SHP77 treated with DMSO at 0.1 percent for 48 hours (cell line): ENCODE measurements at regions not wholly inside any gene's neighbourhood (a gene's known extent, or its start where the extent isn't known, plus 50 kb on each side); places are given as distances from the start of the nearest gene placed in this dataset.
"Not testable (repeated sequence)": the region's sequence is repeated elsewhere in the genome, so short reads cannot be mapped to it uniquely, and the experiment has no call there.

ENCODE experiments used
- DNase-seq: peaks from one replicate; lab custom pipeline; 2025; lab: John Stamatoyannopoulos, UW

DNA sequence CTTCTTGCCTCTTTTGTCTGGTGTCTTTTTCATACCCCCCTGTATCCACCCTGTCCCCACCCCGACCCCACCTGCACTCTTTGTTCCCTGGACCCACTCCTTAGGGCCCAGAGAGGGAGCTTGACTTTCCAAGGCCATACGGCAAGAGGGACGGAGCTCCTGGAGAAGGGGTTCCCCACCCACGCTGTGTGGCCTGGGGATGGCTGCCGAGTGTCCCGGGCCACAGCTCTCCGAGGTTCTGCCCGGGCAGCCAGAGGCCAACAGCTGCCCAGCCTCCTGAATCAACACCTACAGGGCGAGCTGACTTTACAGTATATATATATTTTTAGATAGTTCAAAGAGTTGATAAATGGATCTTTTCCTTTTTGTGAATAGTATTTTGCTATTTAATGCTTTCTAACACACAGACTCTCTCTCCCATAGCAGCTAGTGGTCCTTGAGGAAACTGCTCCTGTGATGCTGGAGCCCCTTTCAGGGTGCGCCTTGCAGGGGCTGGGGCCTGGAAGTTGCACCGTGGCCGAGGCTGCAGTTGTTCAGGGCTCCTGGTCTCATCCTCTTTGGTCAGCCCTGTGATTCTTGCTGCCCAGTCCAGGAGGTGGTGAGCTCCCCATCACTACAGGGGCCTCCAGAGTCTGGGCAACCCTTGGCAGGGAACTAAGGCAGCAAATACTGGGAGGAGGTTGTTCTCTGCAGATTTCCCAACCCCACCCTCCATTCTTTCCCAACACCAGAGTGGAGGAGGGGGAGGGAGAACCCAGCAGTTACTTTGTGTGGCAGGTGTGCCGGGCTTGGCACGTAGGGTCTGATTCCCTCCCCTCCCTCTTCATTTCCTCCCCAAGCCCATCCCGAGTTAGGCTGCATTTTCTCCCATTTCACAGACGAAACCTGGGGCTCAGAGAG is 321.6 kb downstream of the PTPRU start:
- no peak for DNase-seq

DNA sequence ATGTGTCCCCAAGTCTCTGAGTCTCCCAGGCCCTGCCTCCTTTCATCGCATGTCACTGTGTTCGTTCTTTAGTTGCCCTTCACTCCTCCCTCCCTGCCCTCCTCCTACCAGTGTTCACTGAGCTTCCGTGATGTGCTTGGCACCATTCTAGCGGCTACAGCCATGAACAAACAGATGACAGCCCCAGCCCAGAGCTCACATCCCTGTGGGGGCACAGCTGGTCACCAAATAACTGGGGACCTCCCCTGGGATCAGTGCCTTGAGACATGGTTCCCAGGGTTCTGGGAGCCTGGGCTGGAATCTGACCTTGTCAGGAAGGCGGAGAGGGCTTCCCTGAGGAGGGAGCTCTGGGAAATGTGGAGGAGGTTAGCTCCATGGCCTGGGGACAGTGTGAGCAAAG is 320.7 kb downstream of the PTPRU start:
- DNase-seq = no peak

DNA sequence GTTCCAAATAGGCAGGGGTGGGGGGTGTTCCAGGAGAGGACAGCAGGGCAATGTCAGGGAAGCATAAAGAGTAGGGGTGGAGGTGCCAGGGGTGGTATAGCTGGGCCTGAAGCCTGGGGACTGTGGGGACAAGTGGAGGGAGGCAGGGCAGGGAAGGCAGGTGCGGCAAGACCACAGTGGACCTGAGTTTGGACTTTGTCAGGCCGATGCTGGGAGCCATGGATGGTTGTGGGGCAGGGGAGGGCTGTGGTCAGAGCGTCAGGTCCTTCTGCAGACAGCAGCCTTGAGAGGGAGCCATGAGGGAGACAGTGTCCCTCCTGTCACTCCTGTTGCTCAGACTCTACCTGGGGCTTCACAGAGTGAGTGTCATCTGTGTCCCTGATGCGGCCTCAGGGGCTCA is 320.3 kb downstream of the PTPRU start:
- DNase-seq = no peak

DNA sequence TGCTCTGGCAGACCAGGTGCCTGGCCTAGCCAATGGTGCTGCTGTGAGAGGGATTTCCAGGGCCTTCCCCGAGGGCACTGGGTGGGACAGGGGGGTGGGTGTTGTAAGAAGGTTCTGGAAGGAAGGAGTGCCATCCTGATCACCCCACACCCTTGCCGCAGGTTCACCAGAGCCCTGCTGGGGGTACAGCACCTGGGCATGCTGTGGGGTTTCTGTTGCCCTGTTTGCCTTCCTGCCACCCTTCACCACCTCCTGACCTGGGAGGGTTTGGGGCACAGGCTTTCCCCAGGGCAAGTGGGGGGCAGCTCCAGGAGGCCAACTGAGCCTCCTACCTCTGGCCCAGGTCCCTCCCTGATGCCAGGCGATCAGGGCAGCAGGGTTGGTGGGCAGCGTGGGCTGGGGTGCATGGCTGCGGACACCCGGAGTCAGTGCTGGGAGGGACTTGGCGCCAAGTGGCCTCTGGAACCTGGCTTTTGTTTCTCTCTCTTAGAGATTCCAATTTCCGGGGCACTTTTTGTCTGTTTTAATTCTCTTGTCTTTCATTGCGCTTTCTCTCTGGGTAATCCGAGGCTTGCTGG is 318.8 kb downstream of the PTPRU start:
- DNase-seq = no peak

DNA sequence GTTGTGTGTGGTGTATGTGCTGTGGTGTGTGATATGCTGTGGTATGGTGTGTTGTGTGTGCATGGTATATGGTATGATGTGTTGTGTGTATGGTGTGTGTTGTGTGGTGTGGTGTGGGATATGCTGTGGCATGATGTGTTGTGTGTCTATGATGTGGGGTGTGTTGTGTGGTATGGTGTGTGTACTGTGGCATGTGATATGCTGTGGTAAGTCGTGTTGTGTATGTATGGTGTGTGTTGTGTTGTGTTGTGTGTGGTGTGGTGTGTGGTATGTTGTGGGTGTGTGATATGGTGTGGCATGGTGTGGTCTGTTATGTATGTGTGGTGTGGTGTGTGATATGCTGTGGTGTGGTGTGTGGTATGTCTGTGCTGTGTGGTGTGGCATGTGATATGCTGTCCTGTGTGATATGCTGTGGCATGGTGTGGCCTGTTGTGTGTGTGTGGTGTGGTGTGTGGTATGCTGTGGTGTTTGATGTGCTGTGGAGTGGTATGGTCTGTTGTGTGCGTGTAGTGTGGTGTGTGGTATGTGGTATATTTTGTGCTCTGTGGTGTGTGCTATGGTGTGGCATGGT is 318.0 kb downstream of the PTPRU start:
- DNase-seq = no peak

DNA sequence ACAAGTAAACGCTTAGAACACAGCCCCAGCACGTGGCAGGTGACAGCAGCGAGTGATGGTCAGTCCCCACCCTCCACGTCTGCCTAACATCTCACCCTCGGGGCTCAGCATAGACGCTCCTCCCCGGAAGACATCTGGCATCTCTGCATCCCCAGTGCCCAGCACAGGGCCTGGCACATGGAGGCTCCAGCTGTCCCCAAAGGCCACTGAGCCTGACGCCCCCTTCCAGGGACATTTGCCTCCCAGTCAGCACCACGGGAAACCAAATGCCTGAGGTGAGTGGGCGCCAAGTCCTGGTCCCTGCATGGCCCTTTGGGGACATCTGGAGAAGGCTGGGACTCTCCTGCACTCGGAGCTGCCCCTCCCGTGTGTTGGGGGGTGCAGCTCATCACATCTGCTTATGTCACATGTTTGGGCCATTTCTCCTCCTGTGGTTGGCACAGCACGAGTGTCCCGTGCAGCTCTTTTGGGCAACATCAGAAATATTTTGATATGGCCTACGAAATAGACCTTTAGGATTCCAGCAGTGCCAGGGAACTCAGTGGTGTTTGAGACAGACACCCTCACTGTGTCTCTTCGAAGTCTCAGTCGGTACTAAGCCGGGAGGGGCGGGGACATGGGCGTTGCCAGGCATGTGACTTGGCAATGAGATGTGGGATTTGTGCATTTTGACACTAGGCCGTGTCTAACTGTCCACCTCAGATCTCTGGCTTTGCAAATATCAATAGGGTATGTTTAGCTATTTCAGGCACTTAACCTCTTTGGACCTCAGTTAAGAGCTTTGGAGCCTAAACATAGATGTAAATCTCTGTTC is 315.0 kb downstream of the PTPRU start:
- no peak for DNase-seq

DNA sequence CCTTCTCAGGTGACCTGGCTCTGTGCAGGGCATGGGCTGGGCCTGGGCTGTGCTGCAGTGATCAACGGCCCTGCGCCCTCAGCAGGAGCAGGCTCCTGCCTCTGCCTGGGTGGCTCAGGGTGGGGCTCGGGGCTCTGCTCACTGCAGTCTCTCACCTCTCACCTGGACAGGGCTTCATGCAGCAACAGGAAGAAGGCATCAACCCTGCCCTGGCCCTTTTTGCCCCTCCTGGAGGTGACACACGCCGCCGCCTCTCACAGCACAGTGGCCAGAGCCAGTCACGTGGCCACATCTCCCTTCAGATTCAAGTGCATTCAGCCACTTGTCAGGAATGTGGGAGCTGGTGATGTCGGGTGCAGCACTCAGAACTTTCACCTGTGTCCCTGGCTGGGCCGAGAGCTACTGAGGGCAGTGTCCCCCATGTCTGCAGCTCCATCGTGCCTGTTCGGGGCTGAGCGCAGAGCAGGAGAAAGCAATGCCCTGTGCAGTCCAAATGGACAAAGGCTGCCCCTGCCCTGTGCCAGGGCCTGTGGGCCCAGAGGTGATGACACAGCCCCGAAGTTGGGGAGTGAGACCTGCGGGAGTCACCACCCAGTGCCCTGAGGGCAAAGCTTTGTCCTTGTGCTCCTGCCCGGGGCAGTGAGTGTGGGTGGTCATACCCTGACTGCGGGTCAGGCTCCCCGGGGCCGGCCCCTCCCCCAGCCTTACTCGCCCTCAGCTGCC is 314.0 kb downstream of the PTPRU start:
- no peak for DNase-seq

DNA sequence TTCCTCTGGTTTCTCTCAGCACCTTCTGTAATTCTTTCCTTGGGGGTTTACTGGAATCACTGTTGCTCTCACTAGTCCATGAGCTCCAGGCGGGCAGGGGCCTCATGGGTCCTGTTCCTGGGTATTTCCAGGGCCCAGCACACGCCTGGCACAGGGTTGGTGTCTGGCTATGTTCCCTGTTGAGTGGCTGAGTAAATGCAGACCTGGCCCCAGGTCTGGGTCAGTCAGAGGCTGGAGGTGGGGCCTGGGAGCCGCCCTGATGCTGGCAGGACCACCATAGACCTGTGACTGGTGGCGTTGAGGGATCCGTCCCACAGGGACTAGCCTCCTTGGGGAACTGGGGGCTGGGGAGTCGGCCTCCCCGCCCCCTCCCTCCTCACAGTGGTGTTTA is 313.4 kb downstream of the PTPRU start:
- DNase-seq = not testable (repeated sequence)

DNA sequence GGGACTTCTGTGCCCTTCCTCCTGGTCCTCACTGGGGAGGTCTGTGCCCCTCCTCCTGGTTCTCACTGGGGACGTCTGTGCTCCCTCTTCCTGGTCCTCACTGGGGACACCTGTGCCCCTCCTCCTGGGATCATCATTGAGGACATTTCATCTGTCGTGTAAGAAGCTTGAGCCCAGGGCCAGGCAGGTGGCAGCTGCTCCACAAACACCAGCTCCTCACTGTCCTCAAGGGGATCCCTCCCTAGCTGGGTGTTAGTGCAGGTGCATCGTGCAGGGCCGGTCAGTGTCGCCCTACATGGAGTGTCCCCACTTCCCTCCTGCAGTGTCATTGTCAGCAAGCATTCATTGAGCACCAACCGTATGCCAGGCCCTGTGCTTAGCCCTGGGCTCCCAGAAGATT is 312.7 kb downstream of the PTPRU start:
- DNase-seq = peak; percentile 39

DNA sequence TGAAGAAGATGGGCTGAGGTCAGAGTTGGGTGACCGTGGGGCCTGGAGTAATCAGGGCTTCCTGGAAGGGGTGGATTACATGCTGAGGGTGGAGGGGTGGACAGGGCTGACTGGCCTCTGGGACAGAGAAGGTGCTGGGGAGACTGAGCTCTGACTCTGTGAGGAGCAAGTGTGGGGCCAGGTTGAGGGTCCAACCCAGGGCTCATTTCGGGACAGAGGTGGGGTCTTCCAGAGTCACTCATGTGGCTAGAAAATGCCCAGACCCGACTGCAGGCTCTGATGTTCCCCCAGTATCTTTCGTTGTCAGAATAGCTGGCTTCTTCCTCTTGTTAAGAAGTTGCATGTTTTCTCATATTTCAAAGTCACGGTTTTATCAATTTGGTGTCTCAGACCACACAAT is 311.8 kb downstream of the PTPRU start:
- no peak for DNase-seq

DNA sequence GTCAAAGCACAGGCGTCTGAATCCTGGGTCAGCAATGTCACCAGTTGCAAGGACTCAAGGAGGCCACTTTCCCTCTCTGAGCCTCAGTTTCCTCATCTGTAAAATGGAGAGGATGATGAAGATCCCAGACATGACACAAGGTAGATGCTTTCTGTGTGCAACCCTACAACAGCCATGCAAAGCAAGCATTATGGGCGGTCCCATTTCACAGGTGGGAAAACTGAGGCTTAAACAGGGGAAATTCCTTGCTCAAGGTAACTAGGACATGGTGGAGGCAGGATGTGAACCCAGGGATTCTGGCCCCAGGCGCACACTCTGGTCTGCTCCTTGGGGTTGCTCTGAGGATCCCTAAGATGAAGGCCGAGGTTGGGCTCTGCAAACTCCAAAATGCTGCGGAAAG is 311.0 kb downstream of the PTPRU start:
- no peak for DNase-seq

DNA sequence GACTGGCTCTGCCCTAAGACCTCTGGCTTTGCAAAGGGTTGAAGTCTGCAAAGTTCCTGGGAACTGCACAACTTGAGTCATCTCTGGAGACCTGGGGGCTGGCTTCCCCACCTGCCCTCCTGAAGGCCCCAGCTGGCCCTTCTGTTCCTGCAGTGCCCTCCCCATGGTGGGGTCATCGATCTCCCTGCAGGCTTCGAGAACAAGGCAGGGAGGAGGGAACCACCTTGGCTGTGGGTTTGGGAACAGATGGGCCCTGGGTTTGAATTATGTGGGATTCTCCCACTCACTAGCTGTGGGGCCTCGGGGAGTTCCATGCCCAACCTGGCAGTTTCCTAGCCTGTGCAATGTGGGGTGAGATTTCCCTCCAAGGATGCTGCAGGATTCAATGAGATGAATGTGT is 310.2 kb downstream of the PTPRU start:
- DNase-seq = no peak

DNA sequence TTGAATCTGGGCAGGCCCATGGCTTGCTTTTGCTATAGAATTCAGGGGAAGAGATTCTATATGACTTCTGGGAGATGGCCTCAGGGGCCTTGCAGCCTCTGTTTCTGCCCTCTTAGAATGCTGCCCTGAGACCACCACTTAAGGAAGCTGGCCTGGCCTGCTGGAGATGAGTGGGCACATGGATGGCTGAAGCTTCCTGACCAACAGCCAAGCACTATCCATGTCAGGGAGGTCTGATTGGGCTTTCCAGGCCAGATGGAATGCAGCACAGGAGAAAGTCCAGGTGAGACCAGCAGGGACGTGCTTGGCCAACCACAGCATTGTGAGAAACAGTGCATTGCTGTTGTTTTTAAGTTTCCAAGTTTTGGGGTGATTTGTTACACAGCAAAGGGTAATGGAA is 308.1 kb downstream of the PTPRU start:
- DNase-seq = no peak

DNA sequence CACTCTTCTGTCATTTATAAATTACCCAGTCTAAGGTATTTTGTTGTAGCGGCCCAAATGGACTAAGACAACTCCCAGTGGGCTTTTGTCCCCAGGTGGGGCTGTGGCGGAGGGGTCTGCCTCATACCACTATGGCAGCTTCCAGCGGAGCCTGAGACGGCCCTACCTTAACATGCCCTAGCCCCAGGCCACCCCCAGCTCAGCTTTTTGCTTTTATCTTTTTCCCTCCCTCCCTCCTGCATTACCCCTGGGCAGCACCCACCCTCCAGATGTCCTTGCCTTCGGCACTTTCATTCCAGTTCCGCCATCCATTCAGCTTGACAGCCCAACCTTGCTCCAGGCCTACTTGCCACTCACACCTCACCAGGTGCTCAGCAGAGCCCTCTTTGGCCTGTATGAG is 307.3 kb downstream of the PTPRU start:
- DNase-seq = no peak

DNA sequence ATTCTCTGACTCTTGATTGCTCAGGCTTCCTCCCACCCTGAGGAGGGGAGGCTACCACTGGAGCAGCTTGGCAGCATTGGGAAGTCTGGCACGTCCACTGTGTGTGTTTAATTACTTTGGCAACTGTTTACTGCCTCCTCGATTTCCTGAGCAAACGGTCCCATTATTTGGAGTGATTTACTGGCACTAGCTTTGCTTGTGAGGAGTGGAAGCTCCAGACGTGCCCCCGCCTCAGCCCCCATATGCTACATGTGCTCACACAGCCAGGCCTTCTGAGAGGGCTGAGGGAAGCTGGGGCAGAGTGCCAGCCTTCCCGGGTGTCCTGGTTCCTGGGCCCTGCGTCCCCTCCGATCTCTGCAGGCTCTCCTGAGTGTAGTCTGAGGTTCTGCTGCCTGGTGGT is 306.2 kb downstream of the PTPRU start:
- no peak for DNase-seq

DNA sequence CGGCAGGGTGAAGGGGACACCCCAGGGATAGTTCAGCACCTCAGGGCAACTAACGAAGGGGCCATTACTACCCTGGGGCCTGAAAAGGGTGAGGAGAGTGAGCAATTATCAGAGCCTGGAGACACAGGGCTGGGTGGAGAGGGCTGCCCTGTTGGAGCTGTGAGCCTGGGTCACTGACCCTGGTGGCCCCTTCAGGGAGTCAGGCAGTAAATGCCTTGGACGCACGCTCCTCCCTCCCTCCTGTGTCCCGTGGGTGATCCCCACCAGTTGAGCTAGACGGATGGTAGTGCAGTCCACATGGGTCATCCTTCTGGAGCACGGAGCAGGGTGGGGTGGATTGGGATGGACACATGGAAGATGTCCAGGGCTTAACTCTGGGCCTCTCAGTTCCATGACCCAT is 305.3 kb downstream of the PTPRU start:
- DNase-seq = no peak

DNA sequence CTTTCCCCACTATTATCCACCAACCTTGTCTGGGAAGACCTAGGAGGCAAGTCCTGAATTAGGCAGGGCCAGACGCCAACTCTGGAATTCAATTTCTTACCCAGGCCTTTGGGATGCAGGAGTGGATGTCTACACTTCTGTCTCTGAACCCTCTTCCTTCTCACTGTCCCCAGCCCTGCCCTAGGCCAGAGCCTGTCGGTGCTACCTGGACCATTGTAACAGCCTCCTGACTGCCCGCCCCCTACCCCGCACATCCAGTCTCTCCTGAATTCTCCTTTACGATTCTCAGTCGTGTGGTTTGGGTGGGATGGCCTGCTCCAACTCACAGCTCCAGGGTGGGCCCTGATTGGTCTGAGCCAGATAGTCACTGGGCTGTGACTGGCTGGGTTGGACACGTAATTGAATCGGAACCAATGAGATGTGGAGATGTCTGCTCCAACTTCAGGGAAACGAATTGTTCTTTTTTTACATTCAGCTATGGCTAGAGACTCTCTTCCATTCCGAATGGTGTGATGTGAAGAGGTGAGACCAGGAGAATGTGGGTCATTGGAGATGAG is 304.6 kb downstream of the PTPRU start:
- DNase-seq = no peak

DNA sequence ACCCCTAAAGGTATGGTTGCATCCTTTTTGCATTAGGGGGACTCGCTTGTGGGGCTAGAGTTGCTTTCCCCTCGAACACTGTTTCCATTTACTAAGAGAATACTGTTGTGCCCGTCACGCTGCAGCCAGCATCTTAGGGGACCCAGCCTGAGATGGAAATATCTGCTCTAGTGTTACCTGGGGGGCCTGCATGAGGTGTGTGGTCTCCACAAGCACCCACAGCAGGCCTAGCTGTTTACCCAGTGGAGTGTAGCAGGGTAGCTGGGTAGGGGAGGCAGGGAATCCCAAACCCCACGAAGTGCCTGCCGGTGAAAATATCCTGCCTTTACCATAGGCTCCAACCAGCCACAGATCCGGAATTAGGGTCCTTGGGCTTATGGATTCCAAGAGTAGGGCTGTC is 303.6 kb downstream of the PTPRU start:
- no peak for DNase-seq

DNA sequence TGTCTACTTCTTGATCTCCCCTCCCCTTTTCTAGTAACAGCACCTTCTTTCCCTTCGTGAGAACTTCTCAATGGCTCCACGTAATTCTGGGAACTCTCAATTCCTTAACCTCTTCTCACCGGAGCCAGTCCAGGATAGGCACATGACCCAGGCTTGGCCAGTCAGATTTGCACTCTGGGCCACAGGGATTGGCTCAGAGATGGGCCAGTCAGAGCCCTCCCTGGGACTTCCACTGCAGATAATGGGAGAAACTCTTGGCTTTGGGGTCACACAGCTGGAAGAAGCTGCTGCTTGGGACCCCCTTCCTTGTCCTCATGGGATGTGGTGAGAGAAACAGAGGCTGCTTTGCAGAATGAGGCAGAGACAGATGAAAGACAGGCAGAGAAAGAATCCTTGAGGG is 302.3 kb downstream of the PTPRU start:
- no peak for DNase-seq

DNA sequence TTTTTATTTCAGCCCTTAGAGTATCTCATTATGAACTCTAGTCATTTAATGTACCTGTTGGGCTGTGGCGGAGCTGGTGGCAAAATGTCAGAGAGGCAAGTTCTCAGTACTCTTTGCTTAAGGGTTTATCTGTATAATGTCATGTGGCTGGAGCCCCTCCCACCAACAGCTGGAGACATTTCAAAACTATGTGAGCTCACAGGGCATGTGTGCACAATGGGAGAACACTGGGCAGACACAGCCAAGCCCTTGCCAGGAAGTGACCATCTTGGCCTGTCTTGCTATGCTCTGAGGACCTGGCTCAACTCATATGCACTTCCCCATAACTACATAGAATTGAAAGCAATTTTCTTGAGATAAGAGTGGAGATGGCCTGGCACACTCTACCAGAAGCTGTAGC is 296.4 kb downstream of the PTPRU start:
- no peak for DNase-seq

DNA sequence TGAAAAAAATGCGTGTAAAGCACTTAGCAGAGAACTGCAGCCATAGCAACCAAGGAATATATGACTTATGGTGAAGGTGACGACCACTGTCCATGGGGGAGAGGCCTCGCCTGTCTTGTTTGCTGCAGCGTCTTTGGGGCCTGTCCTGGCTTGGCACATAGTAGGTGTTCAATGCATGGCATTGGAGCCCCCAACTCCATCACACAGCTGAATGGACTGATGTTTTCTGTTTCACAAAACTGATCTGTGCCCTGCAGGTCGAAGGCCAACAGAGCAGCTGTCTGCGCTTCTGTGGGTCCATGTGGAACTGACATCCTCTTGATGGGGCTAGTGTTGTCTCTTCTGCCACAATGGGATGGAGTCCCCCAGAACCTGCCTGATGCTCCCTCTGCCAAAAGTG is 296.0 kb downstream of the PTPRU start:
- no peak for DNase-seq

DNA sequence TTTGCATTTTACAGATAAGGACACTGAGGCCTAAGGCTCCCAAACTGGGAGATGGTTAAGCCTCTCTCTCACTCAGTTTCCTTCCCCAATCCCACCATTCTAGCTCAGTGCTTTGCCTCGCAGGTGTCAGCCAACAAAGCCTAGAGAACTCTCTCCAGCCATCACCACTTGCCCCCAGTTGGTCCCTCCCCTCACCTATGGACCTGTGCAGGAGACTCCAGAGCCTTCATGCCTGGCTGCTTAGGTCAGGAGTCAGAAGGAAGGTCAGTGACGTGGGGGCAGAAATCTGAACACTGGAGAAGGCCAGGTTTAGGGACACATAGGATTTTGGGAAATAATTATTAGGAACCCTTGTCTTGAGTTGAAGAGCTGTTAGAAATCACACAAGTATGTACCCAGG is 295.3 kb downstream of the PTPRU start:
- no peak for DNase-seq
